NCI-H2196 (cell line): ENCODE measurements at regions not wholly inside any gene's neighbourhood (a gene's known extent, or its start where the extent isn't known, plus 50 kb on each side); places are given as distances from the start of the nearest gene placed in this dataset.
"Not testable (repeated sequence)": the region's sequence is repeated elsewhere in the genome, so short reads cannot be mapped to it uniquely, and the experiment has no call there.

Source experiments
- DNase-seq: peaks from one replicate; lab custom pipeline; 2025; ENCODE audit not compliant: unreplicated experiment; lab: John Stamatoyannopoulos, UW

DNA sequence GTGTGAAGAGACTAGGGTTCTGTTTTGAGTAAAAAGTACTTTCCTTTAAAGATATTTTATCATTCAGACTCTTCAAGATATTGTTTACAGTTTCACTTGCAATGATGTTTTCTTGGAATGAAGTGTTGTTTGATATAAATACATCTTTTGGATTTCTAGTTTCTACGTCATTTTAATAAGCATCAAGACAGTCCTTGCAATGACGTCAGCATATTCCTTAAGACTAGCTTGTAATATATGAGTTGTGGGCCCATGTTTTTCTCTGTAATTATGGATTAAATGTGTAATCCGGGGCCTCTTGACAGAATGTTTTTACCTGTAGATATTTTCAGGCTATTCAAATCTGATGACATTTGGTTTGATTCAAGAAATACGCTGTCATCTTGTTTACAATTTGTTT, 66.1 kb downstream of the RBMX2 start:
- DNase-seq = no peak

DNA sequence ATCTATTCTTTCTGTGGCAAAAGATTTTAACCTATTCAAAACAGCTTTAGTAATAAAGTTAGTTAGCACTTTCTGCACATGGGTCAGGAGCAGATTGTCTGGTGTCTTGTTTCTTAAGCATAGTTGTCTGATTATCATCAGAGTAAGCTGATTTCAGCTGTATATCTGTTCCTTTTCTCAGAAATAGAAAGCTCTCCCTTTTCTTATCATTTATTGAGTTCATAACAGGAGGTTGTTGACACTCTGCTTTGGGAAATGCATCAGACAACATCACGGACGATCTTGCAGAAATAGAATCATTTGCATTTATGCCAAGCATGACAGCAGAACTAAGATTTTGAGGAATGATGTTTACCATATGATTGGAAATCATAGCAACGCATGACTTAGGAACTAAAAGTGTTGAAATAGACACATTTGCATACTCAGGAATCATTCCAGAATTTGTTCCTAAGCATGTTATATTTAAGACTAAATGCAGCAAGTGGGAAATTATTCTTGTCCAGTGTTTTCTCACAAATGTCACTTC, 66.7 kb downstream of the RBMX2 start:
- DNase-seq = no peak

DNA sequence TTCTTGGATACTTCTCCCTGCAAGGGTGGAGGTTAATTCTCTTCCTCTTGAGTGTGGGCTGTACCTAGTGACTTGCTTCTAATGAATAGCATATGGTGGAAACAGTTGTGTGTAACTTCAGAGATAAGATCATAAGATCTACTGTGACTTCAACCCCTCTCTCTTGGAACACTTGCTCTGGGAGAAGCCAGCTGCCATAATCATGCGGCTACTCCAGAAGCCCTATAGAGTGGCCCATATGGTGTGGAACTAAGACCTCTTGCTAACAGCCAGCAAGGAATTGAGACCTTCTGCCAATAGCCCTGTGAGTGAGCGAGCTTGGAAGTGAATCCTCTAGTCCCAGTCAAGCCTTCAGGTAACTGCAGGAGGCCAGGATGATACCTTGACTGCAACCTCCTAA, 81.1 kb downstream of the RBMX2 start:
- DNase-seq = no peak

DNA sequence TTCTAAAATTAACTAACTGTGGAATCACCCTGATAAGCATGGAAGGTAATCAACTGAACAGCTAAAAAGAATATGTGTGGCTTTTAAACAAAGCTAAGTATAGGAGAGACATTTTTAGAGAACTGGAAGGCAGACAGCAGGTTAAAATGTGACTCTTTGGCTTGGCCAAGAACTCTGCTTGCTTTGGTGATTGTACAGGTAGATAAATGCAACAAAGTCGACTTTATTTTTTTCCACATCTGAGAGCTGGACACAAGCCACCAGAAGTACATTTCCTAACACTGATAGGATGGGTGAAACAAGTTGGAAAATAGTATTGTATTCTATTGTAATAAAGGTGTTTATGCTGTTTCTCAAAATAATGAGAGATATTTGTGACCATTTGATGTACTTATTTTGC, 84.1 kb downstream of the RBMX2 start:
- no peak for DNase-seq

DNA sequence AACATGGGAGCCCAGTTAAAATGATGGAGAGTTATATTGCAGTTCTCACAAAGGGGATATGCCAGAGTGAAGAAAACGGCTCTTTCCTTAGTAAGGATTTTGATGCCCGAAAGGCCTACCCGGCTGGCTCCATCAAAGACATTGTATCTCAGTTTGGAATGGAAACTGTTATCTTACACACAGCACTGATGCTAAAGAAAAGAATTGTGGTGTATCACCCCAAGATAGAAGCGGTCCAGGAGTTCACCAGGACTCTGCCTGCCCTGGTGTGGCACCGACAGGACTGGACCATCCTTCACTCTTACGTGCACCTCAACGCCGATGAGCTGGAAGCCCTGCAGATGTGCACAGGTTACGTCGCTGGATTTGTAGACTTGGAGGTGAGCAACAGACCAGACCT, 93.7 kb downstream of the RBMX2 start:
- not testable (repeated sequence) for DNase-seq

DNA sequence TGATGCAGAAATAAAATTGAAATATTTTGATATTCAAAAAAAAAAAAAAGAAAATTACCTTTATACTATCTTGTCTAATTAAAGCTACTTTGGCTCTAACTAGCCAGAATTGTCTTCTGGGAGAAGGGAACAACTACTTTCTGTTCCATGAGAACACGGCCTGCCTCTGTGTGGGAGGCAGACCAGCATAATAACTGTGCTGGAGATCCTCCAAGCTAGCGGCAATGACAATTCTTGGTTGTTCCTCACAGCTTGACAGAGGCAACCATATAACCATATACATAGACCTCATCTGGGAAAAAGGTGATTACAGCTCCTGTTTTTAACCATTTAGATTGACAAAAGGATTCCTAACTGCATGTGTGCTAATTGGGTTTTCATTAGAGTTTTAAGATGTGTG, 95.7 kb downstream of the RBMX2 start:
- no peak for DNase-seq

DNA sequence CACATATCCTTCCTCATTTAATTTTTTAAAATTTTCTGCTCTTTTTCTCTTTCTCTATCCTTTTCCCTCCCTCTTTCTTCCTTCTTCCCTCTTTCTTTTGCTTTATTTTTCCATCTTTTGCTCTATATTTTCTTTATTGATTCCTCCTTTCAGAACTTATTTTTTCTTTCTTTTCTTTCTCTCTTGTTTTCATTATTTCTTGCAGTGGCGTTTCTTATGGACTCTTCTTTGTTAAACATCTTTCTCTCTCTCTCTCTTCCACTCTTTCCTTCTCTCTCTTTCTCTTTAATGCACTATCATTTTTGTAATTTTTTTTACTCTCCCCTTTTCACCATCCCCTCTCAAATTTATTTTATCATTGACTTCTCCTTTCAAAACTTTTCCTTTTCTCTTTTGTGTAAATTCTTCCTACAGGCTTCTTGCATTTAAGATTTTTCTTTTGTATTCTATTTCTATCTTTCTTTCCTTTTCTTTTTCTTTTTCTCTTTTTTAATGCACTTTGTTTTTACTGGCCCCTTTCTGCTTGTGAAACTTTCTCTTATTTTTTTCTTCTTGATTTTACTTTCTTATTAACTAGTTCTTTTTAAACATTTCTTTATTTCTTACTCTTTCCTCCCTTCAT, 97.0 kb downstream of the RBMX2 start:
- DNase-seq = no peak

DNA sequence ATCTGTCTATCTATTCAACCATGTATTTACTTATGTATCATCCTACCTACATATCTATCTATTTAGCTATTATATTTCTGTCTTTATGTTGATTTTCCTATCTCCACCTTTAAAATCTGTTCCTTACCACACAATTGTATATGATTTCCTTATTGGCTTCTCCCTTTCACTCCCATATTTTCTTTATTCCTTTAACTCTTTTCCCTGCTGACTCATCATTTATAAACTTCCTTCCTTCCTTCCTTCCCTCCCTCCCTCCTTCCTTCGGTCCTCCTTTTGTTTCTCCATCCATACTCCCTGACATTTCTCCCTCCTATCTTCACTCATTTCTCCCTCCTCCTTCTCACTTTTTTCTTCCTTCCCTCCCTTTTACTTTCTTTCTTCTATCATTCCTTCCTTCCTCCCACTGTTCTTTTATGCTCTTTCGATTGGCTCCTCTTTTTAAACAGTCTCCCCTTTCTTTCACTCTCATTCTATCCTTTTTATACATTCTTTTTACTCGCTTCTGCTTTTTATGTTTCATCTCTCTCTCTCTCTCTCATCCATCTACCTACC, 100.3 kb downstream of the RBMX2 start:
- DNase-seq = no peak

DNA sequence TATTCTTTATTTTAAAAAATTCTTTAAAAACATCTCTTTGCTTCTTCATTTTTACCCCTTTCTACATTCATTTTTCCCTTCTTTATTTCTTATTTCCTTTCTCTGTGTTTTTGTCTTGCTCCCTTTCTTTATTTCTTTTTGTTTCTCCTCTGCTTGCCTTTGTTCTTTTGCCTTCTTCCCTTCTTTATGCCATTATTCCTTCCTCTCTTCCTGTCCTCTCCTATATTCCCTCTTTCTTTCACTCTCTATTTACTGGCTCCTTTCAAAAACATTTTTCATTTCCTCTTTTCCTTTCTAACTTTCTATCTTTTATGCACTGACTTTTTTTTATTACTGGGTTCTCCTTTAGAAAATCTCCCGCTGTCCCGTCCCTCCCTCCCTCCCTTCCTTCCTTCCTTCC, 102.2 kb downstream of the RBMX2 start:
- DNase-seq = no peak

DNA sequence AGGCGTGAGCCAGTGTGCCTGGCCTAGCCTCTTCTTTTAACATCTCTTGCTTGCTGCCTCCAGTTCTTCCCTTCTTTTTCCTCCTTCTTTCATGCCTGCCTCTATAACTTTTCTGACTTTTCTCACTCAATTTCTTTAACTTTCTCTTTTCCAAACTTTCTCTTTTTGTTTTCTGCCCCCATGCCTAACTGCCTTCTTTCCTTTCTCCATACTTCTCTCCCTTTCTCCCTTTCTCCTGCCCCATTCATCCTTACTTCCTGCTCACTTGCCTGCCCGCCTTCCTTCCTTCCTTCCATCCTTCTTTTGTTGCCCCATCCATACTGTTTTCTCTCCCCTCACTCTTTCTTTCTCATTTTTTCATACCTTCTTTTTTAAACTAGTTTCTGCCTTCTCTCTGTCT, 105.2 kb downstream of the RBMX2 start:
- DNase-seq = no peak

DNA sequence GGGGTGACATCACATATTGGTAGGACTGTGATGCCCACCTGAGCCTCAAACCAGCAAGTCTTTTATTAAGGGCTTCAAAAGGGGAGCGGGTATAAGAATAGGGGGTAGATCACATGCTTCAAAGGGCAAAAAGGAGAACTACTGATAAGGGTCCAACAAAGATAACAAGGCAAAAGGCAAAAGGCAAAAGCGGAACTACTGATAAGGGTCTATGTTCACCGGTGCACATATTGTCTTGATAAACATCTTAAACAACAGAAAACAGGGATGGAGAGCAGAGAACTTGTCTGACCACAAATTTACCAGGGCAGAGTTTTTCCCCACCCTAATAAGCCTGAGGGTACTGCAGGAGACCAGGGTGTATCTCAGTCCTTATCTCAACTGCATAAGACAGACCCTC, 110.7 kb downstream of the RBMX2 start:
- DNase-seq = not testable (repeated sequence)

DNA sequence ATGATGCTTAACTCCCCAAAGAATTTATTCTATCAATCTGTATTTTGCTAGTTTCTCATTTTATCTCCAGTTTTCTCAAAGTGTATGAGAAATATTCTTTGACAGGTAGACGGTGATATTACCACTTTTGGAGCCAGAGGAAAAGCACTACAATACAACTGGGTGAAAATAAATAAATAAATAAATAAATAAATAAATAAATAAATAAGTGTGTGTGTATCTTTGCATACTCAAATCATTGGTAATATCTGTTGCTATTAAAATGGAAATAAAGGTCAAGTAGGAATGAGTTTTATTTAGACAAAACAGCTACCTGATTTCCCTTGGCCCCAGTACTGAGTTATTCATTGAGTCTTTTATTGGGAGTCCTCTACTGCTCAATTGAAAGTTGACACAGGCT, 114.3 kb downstream of the RBMX2 start:
- peak; percentile 11 for DNase-seq

DNA sequence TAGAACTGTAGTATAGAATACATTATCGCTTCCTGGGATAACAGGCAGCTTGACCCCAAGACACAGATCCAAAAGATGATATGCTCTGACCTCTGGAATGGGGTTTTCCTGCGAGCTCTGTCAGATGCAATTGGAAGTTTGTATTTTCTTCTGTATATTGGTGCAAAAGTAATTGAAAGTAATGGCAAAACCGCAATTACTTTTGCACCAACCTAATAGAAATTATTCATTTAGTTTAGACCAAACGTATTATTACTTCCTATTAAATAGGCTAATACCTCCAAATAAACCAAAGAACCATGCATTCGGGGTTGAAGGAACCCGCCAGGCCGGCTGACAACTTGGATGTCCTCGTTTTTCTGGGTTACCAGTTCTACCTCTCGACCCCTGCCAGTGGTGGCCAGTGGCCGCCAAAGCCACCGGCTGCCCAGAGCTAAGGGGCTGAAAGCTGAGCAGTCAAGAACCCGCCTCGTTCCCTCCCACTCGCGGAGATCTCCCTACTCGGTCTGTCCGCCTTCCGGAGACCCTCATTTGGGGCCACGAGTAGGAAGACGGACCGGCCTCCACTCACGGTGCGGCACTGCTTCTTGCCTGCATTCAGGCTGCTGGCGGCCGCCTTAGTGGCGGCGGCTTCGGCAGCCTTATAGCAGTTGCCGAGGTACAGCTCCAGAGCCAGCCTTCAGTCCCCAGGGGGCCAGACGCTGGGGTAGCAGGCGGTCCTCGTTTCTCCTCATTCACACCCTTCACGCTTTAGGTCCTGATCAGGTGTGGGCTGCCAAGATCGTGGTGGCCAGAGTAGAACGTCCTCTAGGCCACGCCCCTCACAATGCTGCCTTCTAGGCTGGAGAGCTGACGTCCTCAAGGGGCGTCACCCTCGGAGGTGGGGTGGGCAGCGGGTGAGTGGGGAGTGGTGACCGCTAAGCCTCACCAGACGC, 121.9 kb downstream of the RBMX2 start:
- peak; percentile 62 for DNase-seq

DNA sequence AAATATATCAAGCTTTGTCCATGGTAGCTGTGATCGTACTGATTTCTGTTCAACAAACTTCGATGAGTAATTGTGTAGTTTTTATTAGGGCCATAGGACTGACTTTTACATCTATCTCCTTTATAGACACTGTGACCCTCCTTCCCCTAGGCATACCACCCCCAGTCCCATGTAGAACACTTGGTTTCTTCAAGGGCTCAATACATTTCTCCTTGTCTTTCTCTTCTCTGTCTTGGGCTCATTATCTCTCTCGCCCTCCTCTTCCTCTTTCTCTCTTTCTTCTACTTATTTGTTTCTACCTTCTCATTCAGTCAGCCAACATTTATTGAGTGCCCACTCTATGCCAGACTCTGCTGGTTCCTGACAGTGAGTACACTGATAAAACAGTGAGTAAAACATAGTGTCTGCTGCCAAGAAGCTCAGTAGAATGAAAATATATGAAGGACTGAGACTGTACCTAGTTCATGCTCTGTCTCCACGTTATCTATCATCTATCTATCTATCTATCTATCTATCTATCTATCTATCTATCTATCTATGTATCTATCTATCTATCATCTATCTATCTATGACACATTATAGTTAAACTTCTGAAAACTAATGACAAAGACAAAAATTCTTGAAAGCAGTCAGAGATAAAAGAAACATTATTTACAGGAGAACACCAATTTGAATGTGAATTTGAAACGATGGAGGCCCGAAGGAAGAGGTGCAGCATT, 122.8 kb downstream of the RBMX2 start:
- no peak for DNase-seq

DNA sequence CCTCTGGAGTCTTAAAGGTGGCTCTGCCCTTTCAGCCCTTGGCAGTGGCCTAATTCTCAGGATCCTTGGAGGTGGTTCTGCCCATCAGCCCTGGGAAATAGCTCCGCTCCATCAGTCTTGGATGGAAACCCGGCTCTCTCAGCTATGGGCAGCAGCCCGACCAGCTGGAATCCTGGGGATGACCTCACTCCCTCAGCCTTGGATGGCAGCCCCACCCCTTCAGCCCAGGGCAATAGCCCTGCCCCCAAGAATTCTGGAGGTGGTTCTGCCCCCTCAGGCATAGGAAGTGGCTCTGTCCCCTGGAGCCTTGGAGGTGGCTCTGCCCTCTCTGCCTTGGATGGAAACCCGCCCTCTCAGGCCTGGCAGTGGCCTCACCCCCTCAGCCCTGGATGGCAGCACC, 127.7 kb downstream of the RBMX2 start:
- no peak for DNase-seq

DNA sequence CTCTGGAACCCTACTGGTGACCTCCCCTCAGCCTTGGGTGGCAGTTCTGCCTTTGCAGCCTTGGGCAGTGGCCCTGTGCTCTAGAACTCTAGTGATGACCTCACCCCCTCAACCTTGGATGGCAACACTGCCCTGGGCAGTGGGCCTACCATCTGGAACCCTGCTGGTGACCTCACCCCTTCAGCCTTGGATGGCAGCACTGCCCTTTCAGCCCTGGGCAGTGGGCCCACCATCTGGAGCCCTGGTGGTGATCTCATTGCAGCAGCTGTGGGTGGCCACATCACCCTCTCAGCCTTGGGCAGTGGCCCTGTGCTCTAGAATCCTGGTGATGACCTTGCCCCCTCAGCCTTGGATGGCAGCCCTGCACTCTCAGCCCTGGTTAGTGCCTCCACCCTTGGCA, 129.3 kb downstream of the RBMX2 start:
- DNase-seq = no peak

DNA sequence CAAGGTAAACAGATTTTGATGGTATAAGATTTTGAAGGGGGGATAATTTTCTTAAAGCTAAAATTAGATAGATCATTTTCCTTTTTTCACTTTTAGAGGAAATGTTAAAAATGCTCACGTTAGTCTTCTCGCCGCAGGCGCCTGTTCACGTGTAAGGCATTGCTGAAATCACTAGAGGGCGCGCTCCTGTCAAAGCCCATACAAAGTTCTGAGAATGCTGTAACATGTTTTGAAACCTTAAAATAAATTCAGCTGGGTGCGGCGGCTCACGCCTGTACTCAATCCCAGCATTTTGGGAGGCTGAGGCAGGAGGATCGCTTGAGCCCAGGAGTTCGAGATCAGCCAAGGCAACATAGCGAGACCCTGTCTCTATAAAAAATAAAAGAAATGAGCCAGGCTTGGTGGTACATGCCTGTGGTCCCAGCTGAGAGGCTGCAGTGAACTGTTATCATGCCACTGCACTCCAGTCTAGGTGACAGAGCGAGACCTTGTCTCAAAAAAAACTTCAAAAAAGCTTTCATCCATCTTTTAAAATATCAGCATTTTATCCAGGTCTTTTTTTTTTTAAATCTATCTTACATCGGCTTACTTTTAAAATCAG, 138.0 kb downstream of the RBMX2 start:
- peak; percentile 10 for DNase-seq

DNA sequence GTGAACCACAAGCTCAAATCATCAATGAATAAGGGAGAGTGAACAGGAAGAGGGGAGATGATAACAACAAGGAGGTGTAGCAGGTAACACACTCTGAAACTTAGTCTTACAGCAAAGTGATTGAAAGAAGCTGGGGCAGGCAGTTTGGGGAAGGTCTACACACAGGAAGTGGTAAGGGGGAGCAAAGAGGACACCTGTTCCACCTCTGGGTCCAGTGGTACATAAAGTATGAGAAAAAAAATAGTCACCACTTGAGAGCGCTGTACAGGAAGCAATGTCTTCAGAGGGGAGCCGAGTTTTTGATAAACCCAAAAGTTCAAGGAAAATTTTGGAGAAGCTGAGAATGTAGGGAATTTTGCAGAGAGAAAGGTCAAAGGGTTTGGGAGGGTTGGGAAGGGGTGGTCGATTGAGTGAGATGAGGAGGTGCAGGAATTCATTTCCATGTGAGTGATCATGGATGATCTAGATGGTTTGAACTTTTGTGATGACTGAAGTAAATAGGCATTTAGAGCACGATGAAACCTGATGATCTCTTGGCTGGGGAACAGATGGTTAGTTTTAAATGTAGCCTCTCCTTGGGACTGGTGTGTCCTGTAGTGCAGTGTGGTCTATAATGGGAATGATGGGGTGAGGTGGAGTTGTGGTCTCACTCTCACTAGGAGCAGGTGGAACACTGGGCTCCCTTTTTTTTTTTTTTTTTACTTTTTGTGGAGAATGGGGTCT, 142.0 kb downstream of the RBMX2 start:
- no peak for DNase-seq

DNA sequence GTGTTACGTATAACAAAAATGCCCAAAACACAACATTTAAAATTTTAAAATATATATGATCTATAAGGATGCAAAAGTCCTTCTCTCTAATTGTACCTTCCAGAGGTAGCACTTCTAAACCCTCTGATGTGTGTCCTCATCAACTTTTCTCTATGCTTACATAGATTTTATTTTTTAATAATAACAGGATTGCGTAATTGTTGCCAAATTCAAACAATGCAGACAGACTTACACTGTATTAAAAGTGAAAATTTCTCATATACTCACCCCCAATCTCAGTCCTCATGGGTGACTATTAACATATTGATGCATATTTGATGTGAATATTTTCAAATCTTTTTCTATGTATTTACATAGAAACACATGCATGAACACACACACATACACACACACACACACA, 144.0 kb downstream of the RBMX2 start:
- no peak for DNase-seq

DNA sequence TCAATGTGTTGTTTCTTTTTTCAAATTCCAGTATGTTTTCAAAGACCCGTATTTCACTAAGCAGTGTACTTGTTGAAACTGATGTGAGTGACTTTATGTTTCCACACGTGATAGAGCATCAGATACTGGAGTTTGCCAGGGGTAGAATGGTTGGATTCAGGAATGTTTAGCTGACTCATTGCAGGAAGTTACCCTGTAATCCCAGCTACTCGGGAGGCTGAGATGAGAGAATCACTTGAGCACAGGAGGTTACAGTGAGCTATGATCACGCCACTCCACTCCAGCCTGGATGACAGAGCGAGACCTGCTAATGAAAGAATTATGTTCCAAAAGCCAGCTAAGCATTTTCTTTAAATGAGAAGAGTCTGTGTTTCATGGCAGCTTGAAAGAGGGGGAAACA, 147.6 kb downstream of the RBMX2 start:
- DNase-seq = not testable (repeated sequence)
